ENCODE measurements at regions not wholly inside any gene's neighbourhood (a gene's known extent, or its start where the extent isn't known, plus 50 kb on each side); places are given as distances from the start of the nearest gene placed in this dataset.

GRCh38 chrX:20711366-20711765 lies 444.7 kb upstream of the RPS6KA3 start:
- TF ChIP-seq CTCF (tag by site-specific recombination; IDR thresholded peaks at IDR 0.05) (no peak), HOXA7 (CRISPR knock-in tag; IDR thresholded peaks at IDR 0.05; ENCODE audit: borderline replicate concordance) (no peak), ZNF501 (tag by site-specific recombination; IDR thresholded peaks at IDR 0.05) (no peak), ZNF114 (tag by site-specific recombination; IDR thresholded peaks at IDR 0.05) (no peak), ATF2 (tag by site-specific recombination; IDR thresholded peaks at IDR 0.05; ENCODE audit: low read depth) (no peak), ZNF2 (tag by site-specific recombination; IDR thresholded peaks at IDR 0.05) (no peak), ZNF324 (tag by site-specific recombination; IDR thresholded peaks at IDR 0.05) (no peak), TRIM28 (IDR thresholded peaks at IDR 0.05; ENCODE audit: borderline replicate concordance, low read length) (no peak), ZNF488 (tag by site-specific recombination; IDR thresholded peaks at IDR 0.05) (no peak), ZBTB49 (tag by site-specific recombination; IDR thresholded peaks at IDR 0.05; ENCODE audit: low read depth) (no peak), ZNF311 (tag by site-specific recombination; IDR thresholded peaks at IDR 0.05; ENCODE audit: borderline replicate concordance) (no peak), ZNF23 (tag by site-specific recombination; IDR thresholded peaks at IDR 0.05; ENCODE audit: borderline replicate concordance) (no peak), ZFP41 (tag by site-specific recombination; IDR thresholded peaks at IDR 0.05; ENCODE audit: borderline replicate concordance) (no peak)
